ENCODE measurements at regions not wholly inside any gene's neighbourhood (a gene's known extent, or its start where the extent isn't known, plus 50 kb on each side); places are given as distances from the start of the nearest gene placed in this dataset.

- Histone ChIP-seq H3K9me3 (no peaks in the 10 kb centered on the region), H3K27me3 (no peaks in the 10 kb centered on the region), H3K36me3 (no peaks in the 10 kb centered on the region), H3K4me1 (peaks cover 40% of the 10 kb centered on the region), H3K4me3 (ENCODE audit: low read depth, low read length) (peak overlapping the region; percentile 31; the same call in 1 of the 2 replicates)
- DNase-seq: peak; percentile 58
- no peak for TF ChIP-seq CTCF (IDR thresholded peaks at IDR 0.05; ENCODE audit: low read depth, low read length)
Observed at GRCh38 chr2:47226132-47226922, 50.0 kb upstream of the CALM2 start.

Measured in BE2C (cell line).